Skin epidermis (tissue), 12 donors: ENCODE measurements at regions not wholly inside any gene's neighbourhood (a gene's known extent, or its start where the extent isn't known, plus 50 kb on each side); places are given as distances from the start of the nearest gene placed in this dataset.

Experiments
- H3K27ac ChIP-seq, 21 experiments: fragments of 200-600 bp; sonication (generic) in 11 of 21; one replicate each; pipeline ENCODE4 v1.5.0; 2020; ENCODE audit warnings: mild to moderate bottlenecking in 3 of 21, inconsistent platforms in 2 of 21, moderate library complexity in 2 of 21
- H3K4me3 ChIP-seq, 7 experiments: fragments of 200-600 bp; sonication (generic) in 2 of 7; one replicate each; pipeline ENCODE4 v1.5.0; 2020; ENCODE audit warnings: inconsistent platforms in 2 of 7, mild to moderate bottlenecking in 2 of 7, moderate library complexity in 1 of 7

DNA sequence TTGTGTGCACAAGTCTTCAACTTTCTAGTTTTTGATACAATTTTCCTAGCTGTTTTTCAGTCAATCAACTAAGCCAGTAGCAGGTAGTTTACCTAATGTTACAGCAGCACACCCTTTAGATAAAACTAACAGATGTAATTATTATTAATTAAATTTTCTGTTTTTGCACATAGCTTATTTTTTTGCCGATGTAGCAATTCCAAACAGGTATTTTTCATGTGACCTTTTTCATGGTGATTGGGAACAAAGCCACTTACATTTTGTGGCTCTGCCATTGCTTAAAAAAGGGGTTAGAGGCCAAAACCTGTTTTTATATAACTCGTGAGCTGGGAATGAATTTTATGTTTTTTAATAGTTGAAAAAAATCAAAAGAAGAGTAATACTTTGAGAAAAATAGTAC lies 724.5 kb downstream of the FAM181B start:
- H3K27ac ChIP-seq = no peak overlapping the region
- no peak overlapping the region for H3K4me3 ChIP-seq

DNA sequence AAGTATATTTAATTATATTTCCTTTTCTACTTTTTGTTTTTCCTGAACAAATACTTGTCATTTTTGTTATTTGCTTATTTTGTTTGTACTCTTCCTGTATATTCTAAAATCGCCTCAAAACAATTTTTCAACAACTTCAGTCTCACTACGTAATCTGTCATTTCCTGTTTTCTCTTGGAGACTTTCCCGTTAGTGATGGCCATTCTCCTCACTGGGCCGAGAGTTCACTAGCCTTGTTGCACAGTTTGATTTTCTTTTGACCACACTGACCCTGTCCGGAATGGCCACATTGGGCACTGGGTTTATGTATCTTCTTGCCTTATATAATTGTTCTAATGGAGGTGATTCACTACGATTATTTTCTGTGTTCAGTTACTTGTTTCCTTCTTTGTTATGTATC lies 726.1 kb downstream of the FAM181B start:
- Histone ChIP-seq H3K4me3 (no peak overlapping the region), H3K27ac (no peak overlapping the region)

DNA sequence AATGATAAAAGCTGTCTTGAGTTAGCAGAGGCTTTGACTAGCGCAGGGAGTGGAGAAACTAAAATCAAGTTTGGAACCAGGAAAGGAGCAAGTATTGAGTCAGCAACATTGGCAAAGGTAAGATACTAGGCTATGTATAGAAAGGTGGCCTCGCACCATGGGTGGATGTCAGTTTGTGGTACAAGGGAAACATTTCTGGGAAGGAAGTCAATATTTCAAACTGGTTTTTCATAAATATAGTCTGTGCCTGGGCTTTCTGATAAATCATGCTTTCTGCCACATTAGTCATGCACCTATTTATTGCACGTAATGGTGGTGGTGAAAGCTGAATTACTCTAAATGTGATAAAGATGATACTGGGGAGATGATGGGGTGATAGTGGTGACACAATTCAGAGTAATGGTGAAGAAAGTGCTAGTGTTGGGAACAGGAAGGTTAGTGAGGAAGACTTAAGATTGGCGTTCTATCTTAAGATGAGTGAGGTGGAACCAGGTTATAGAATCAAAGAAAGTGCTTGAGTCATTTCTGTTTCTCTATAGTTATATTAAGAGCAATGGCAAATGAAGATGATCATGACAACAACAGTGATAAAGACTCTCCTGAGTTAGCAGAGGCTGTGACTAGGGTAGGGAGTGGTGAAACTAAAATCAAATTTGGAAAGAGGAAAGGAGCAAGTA lies 729.0 kb downstream of the FAM181B start:
- H3K4me3 ChIP-seq = no peak overlapping the region

DNA sequence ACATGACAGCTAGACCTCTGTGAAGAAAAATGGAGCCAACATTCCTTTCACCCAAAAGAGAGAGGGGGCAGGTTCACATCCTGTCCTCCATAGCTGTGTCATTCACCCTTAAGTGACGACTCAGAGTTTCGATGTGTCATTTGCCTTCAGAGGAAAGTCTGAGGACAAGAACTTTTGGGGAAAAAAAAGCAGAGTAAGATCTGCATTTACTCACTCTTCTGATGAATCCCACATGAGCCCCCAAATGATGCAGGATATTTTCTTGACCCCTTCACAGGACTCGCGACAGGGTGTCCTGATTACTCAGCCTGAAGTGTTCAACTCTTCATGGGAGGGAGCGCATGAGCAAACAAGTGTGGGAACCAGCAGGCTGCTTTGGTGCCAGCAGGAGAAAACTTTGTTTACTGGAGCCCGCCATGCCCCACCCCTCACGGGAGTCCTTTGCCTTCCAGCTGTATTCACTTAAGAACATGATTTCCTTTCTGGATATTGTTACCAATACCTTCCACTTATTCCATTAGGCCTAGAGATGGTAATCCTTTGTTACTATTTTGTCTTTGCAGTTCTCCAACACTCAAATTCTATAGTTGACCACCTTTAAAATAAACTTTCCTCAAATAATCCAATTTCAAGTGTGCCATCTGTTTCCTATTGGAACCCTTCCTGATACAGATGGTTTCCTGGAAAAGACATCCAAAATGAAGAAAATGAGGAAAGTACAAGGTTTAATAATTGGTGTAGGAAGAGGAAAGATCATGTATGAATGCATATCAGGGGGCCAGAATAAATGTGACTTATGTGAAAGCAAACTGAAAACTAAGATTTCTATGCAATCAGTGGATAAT lies 729.8 kb downstream of the FAM181B start:
- Histone ChIP-seq H3K4me3 (no peak overlapping the region), H3K27ac (no peak overlapping the region)

More for the DNA sequence above, 729.0 kb downstream of the FAM181B start:
- no peak overlapping the region for H3K27ac ChIP-seq

DNA sequence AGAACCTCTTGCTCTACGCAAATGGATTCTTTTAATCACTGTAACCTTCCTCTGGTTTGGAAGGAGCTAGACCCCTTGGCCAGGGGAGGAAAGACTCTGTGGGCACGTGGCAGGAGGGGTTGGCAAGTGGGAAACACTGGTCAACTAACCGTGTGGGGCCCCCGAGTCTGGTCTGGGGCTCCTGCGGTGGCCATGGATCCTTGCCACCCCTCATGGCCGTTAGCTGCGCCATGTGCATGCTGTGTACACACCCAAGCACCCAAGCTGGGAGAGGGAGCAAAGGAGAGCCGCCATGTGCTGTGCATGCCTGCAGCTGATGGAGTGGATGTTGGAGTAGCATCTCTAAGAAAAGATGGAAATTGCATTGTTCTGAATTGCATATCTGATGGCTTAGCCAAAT lies 730.6 kb downstream of the FAM181B start:
- Histone ChIP-seq H3K27ac (no peak overlapping the region), H3K4me3 (no peak overlapping the region)

DNA sequence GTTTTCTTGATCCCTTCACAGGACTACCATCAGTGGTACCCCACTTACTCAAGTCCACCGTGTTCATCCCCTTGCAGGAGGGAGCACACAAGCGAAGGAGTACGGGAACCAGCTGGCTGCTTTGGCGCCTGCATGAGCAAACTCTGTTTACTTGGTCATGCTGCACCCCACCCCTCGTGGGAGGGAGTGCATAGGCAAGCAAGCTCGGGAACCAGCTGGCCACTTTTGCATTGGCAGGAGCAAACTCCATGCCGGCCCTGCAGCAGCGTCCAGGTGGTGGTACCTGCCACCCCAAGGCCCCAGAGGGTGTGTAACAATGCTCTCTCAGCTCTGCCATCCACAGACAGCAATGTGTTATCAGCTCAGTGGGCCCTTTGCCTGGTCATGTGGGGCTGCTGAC lies 737.8 kb downstream of the FAM181B start:
- H3K4me3 ChIP-seq = no peak overlapping the region

DNA sequence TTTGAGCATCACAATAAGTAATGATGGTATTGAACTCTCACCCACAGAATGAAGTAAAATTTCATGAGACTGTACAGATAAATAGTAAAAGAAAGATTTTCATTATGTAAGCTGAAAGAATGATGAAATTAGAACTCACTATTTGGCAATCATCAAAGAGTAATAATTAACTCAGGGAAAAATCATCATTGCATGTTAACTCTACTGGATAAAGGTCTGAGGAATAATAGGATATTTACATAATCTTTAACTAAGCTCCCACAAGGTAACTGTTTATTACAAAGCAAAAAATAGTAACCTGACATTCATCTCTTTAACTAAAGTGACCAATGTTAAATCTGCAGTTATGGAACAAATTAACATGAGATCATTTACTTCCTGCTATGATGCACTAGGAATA lies 739.9 kb downstream of the FAM181B start:
- Histone ChIP-seq H3K4me3 (no peak overlapping the region), H3K27ac (no peak overlapping the region)

More for the DNA sequence above, 737.8 kb downstream of the FAM181B start:
- no peak overlapping the region for H3K27ac ChIP-seq

DNA sequence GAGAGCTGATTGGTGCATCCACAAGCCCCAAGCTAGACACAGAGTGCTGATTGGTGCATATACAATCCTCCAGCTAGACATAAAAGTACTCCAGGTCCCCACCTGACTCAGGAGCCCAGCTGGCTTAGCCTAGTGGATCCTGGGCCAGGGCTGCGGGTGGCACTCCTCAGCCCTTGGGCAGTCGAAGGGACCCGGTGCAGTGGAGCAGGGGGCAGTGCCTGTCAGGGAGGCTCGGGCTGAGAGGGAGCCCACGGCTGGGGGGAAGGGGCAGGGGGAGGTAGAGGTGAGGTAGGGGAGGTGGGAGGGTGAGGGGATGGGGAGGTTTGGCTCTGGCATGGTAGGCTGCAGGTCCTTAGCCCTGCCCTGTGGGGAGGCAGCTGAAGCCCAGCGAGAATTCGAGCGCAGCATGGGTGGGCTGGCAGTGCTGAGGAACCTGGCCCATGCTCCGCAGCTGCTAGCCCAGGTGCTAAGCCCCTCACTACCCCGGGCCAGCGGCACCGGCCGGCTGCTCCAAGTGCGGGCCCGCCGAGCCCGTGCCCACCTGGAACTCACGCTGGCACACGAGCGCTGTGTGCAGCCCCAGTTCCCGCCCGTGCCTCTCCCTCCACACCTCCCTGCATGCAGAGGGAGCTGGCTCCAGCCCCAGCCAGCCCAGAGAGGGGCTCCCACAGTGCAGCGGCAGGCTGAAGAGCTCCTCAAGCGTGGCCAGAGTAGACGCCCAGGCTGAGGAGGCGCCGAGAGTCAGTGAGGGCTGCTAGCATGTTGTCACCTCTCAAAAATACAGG lies 742.8 kb downstream of the FAM181B start:
- H3K27ac ChIP-seq = no peak overlapping the region
- no peak overlapping the region for H3K4me3 ChIP-seq

DNA sequence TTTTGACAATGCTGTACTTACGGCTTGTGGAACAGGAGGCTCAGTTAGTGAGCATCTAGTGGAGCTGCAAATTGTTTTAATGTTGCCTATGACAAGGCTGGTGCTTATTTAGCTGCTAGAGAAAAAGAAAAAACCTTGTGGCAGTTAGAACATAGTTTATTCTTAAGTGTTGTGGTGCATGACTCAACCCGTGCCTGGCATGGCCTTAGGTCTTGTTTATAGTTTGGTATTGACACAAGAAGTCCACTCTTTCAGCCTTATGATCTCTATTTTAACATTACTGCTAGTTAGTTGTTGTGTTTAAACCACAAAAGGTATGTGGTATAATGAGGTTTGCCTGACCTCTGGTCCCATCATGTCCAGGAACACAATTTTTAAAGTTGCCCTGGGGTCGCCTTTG lies 744.6 kb downstream of the FAM181B start:
- H3K4me3 ChIP-seq = no peak overlapping the region

DNA sequence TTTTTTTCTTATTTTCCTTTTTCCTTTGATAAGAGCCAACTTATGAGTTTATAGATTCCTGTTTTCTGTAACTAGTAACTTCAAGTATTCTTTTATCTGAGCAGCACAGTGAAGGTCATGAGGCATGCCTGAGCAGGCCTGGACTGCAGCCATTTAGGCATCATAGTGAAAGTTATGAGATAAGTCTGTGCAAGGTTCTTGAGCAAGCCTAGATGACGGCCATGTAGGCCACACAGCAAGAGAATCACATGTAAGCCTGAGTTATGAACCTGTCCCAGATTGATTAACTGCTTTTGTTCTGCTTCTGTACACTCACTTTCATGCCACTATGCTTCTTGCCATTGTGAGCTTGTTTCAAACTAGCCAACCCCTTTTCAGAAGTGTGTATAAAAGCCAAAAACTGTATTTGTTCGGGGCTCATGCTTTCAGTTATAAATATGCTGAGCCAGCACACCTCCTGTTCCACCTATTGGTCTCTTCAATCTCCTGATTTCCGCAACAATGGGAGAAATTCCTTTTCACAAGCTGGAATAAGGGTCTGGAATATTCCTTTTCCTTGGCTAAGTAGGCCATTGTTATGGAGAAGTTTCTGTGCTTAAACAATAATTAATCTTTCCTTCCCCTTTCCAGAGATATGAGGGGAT lies 745.7 kb downstream of the FAM181B start:
- H3K4me3 ChIP-seq = no peak overlapping the region
- no peak overlapping the region for H3K27ac ChIP-seq

More for the DNA sequence above, 744.6 kb downstream of the FAM181B start:
- no peak overlapping the region for H3K27ac ChIP-seq

DNA sequence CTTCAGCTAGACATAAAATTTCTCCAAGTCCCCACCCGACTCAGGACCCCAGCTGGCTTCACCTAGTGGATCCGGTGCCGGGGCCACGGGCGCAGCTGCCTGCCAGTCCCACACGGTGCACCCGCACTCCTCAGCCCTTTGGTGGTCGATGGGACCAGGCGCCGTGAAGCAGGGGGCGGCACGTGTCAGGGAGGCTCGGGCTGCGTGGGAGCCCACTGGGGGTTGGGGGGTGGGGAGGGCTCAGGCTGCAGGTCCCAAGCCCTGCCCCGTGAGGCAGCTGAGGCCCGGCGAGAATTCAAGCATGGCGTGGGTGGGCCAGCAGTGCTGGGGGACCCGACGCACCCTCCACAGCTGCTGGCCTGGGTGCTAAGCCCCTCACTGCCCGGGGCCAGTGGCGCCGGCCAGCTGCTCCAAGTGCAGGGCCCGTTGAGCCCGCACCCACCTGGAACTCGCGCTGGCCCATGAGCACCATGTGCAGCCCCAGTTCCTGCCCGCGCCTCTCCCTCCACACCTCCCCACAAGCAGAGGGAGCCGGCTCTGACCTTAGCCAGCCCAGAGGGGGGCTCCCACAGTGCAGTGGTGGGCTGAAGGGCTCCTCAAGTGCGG lies 747.0 kb downstream of the FAM181B start:
- no peak overlapping the region for H3K4me3 ChIP-seq
- H3K27ac ChIP-seq = no peak overlapping the region

DNA sequence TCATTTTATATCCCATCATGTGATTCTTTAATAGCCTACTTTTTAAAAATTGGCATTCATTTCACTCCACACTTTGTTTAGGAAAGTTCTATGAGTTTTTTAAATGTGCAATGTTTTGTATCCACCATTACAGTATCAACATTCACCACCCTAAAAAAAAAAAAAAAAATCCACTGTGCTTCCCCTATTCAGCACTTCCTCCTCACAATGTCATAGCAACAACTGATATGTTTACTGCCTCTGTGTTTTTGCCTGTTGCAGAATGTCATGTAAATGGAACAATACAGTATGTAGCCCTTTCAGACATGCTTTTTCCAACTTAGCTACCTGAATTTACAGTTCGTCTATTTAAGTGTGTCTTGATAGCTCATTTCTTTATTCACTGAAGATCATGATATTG lies 754.2 kb downstream of the FAM181B start:
- no peak overlapping the region for H3K27ac ChIP-seq

DNA sequence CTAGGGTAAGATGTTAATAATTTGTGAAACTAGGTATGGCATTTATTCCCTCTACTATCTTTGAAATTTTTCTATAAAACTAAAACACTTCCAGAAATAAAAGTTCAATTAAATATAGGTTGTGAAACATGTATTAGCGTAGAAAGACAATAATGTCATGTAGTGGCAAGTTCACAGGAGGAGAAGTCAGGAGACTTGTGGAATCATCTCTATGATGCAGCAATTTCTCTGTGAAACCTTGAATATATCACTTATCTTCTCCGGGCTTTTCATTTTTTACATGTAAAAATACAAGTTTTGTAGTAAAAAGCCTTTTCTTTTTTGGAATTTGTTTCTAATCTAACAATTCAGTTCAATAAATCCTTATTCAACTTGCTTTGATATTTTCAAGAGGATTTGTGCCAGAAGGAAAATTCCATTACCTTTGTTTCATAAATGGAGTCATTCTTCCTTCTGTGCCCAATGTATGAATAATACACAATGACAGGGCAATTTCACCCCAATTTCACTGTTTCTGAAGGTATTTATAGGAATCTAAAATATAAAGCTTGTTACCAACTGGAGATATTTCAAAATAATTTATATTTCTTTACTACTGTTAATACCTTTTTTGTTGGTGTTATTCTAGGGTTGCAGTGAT lies 758.3 kb downstream of the FAM181B start:
- no peak overlapping the region for H3K27ac ChIP-seq
- no peak overlapping the region for H3K4me3 ChIP-seq

More for the DNA sequence above, 754.2 kb downstream of the FAM181B start:
- H3K4me3 ChIP-seq = no peak overlapping the region

DNA sequence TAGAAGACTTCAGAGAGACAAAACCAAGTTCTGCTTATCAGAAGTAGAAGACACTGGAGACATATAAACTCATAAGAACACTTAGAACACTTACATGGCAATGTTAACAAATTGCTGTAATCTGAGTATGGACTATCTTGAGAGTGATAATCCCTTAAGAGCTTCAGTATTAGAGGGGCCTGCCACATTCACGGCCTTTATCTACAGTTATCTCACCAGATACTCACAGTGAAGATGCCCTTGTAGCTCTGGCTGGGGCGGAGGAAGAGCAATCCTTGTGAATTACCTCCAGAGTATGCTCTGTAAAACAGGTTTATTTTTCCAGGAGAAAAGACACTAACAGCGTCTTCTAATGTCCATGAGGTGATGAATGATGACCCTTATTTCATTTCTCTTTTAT lies 762.8 kb downstream of the FAM181B start:
- Histone ChIP-seq H3K27ac (no peak overlapping the region), H3K4me3 (no peak overlapping the region)

DNA sequence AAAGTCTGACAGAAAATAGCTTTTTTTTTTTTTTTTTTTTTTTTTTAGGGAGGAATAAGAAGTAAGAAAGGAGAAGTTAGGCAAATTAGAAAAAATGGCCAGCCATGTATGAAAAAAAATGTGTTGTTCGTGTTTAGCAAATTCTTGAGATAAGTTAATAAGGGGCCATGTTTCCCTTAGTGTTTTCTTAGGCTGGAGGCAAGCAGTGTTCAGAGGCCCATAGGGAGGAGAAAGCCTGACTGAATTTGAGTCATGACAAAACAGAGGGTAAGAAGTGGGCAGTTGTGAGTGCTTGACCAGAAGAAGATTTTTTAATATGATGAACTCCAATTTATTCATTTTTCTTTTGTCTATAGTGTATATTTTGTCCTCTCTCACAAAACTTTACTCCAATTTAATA lies 766.4 kb downstream of the FAM181B start:
- no peak overlapping the region for H3K4me3 ChIP-seq
- no peak overlapping the region for H3K27ac ChIP-seq

DNA sequence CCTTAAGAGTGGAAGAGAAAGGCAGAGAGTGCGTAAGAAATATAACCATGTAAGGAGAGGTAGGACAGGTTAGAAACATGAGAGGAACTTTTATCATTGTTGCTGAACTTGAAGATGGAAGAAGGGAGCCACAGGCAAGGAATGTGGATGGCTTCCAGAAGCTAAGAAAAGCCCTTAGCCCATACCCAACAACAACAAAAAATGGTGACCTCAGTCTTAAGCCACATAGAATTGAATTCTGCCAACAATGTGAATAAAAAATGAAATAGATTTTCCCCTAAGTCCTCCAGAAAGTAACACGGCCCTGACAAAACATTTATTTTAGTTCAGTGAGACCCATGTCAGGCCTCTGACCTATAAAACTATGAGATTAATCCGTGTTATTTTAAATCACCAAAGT lies 767.3 kb downstream of the FAM181B start:
- Histone ChIP-seq H3K27ac (no peak overlapping the region), H3K4me3 (no peak overlapping the region)

DNA sequence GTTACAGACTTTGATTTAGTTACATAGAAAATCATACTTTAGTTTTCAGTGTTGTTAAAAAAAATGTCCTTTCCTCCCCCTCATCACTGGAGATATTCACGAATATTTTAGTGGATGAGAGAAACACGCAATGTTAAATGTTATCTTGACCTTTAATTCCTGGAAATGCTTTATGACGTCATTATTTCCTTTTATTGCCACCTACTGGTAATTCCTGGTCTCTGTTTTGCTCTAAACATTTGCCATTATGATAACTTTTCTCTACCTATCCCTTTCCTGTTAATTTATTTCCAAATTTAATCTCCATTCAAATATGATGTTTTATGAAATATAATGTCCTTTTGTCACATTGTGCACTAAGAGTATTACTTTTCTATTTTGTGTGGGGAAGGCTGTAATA lies 770.6 kb downstream of the FAM181B start:
- Histone ChIP-seq H3K4me3 (no peak overlapping the region), H3K27ac (no peak overlapping the region)

DNA sequence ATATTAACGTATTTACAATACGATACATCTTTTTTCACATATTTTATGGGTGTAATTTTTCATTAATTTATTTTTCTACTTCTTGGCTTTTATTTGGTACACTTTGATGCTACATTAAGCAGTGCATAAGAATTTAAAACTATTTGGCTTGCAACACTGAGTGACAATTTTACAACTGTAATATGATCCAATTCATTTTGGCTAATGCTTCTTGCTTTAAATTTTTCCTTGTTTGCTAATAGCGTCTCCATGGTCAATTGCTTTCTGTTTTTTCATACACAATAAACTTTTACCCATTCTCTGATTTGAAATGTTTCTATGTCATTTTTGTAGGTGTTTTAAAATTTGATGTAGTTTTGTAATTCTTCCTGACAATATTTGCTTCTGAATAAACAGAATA lies 773.2 kb downstream of the FAM181B start:
- Histone ChIP-seq H3K4me3 (no peak overlapping the region), H3K27ac (no peak overlapping the region)

DNA sequence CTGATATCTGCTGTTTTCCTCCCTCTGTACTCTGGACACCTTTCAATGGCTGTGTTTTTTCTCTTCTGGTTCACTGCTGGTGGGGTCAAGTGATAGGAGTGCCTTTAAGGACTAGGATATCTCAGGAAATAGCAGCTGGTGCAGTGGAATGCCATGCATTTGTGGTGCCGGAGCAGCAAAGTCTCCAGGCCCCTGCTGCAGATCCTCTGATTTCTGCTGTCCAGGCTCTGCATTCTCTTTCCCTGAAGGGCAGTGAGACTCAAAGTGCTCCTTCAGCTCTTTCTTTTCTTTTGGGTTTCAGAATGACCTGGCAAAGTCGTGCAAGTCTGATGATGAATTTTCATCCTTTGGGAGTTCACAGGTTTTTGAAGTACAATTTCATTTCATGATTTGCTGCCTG lies 774.3 kb downstream of the FAM181B start:
- no peak overlapping the region for H3K27ac ChIP-seq
- no peak overlapping the region for H3K4me3 ChIP-seq
